ENCODE measurements at regions not wholly inside any gene's neighbourhood (a gene's known extent, or its start where the extent isn't known, plus 50 kb on each side); places are given as distances from the start of the nearest gene placed in this dataset.

DNA sequence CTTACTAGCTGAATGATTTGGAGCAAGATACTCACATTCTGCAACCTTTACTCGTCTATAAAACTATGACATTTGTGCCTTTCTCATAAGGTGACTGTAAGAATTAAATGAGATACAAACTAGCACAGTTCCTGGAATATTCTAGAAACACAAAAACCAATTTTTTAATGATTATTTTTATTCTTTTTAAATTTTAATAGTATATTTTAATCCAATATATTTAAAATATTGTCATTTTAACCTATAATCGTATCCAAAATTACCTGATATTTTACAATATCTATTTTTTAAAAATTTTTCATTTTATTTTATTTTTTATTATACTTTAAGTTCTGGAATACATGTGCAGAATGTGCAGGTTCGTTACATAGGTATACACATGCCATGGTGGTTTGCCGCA lies 238.1 kb downstream of the OLFM4 start:
- no peak overlapping the region for H3K27ac ChIP-seq
- TF ChIP-seq, protein P1, sequence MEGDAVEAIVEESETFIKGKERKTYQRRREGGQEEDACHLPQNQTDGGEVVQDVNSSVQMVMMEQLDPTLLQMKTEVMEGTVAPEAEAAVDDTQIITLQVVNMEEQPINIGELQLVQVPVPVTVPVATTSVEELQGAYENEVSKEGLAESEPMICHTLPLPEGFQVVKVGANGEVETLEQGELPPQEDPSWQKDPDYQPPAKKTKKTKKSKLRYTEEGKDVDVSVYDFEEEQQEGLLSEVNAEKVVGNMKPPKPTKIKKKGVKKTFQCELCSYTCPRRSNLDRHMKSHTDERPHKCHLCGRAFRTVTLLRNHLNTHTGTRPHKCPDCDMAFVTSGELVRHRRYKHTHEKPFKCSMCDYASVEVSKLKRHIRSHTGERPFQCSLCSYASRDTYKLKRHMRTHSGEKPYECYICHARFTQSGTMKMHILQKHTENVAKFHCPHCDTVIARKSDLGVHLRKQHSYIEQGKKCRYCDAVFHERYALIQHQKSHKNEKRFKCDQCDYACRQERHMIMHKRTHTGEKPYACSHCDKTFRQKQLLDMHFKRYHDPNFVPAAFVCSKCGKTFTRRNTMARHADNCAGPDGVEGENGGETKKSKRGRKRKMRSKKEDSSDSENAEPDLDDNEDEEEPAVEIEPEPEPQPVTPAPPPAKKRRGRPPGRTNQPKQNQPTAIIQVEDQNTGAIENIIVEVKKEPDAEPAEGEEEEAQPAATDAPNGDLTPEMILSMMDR (conservative IDR thresholded peaks at IDR 0.05): no peak
- no peak for TF ChIP-seq ZFX (IDR thresholded peaks at IDR 0.05)

DNA sequence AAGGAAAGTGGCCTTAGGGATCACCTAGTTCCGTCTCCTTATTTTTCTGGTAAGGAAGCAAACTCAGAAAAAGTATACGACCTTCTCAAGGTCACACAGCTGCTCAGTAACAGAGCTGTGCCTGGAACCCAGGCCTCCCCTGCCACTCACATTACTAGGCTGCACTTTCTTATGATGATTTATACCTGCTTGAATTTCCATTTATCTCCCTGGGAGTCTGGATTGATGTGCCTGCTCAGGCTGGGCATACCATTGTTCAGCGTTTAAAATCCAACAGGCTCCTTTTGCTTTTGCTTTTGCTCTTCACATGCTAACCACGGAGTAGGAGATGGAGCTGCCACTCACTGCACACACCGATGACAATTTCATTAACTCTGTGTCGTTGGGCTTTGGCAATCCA lies 241.0 kb downstream of the OLFM4 start:
- TF ChIP-seq ZFX (IDR thresholded peaks at IDR 0.05): no peak
- TF ChIP-seq, protein P1 (conservative IDR thresholded peaks at IDR 0.05): no peak
- no peak overlapping the region for H3K27ac ChIP-seq

DNA sequence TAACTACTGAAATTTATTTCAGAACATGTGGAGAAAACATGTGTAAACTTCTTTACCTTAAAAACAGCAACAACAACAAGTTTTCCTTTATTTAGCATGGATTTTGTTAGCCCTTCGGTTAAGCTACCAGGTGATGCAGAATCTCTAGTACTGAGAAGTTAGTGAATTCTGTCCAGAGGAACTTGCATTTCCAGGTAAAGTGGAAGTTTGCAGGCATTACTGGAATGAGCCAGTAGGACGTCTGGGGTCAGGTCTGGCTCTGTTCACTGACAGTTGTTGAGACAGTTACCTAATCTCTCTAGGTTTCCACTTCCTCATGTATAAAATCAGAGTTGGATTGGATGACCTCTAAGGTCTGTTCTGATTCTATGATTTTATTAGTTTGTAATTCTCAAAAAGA lies 244.3 kb downstream of the OLFM4 start:
- no peak overlapping the region for H3K27ac ChIP-seq
- TF ChIP-seq, protein P1 (conservative IDR thresholded peaks at IDR 0.05): no peak

DNA sequence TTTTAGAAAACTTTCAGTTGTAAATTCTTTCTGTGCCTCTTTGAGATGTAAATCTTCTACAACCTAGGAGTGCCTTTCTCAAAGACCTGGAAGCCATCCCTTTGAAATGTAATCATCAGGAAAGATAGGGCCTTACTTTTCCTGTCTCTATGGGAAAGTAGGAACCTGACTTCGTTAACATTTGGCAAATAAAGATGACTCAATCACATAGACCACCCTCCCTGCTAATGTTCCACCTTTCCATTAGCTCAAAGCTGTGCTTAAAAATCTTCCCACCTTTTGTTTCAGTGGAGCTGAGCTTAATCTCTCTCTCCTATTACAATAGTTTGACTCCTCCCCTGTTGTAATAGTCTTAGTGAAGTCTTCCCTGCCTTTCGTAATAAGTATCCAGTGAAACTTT lies 247.7 kb downstream of the OLFM4 start:
- no peak for TF ChIP-seq ZFX (IDR thresholded peaks at IDR 0.05)
- TF ChIP-seq, protein P1 (conservative IDR thresholded peaks at IDR 0.05): no peak
- no peak overlapping the region for H3K27ac ChIP-seq

DNA sequence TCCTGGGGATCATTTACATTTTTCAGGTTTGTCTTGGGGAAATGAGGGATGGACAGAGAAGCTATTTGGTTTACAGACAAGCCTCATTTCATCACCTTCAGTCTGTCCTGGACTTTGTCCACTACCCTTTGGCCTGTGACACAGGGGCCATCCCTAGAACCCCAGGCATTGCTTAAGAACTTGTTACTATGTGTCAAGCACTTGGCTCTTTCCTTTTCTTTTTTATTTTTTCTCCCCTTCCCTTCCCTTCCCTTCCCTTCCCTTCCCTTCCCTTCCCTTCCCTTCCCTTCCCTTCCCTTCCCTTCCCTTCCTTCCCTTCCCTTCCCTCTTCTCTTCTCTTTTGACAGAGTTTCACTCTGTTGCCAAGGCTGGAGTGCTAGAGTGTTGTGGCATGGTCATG lies 253.1 kb downstream of the OLFM4 start:
- TF ChIP-seq ZFX (IDR thresholded peaks at IDR 0.05): no peak
- TF ChIP-seq, protein P1 (conservative IDR thresholded peaks at IDR 0.05): no peak
- no peak overlapping the region for H3K27ac ChIP-seq

DNA sequence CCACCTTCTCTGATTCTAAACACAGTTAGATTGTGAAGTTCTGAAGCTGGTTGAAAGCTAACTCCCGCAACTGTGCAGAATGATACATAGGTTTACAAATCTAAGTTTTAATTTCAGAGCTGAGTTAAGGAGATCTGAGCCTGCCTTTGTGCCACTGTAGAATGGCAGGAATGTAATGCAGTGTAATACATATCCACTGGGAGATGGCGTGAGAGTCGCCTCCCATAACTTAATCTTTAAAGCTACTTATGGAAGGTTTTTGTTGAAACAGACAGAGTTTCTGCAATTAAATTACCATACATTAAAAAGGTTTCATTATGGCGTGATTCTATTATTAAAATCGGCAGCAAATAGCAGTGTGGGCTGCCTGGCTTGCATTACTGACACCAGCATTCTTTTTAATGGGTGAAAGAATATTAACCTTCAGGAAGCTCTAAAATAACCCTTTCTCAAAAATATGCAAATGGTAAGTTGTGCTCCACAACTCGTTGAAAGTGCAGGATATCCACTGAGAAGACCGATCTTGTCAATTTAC lies 257.4 kb downstream of the OLFM4 start:
- H3K27ac ChIP-seq: no peak overlapping the region
- TF ChIP-seq, protein P1 (conservative IDR thresholded peaks at IDR 0.05): no peak
- TF ChIP-seq ZFX (IDR thresholded peaks at IDR 0.05): no peak

DNA sequence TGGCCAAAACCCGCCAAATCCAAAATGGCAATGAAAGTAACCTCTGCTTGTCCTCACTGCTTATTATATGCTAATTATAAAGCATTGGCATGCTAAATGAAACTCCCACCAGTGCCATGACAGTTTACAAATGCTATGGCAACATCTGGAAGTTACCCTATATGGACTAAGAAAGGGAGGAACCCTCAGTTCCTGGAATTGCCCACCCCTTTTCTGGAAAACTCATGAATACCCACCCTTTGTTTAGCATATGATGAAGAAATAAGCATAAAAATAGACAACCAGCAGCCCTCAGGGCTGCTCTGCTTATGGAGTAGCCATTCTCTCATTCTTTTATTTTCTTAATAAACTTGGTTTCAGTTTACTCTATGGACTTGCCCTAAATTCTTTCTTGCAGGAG lies 269.8 kb downstream of the OLFM4 start:
- TF ChIP-seq ZFX (IDR thresholded peaks at IDR 0.05): no peak
- TF ChIP-seq, protein P1 (conservative IDR thresholded peaks at IDR 0.05): no peak
- H3K27ac ChIP-seq: no peak overlapping the region
